ENCODE measurements at regions not wholly inside any gene's neighbourhood (a gene's known extent, or its start where the extent isn't known, plus 50 kb on each side); places are given as distances from the start of the nearest gene placed in this dataset.

- Histone ChIP-seq H3K27me3 (replicated peaks; ENCODE audit: control insufficient read depth, insufficient read depth, low read length, poor library complexity, severe bottlenecking) (no peaks in the 10 kb centered on the region), H3K9me3 (ENCODE audit: control insufficient read depth, low read length) (no peaks in the 10 kb centered on the region), H3K4me1 (ENCODE audit: control insufficient read depth, insufficient read depth, low read length, poor library complexity, severe bottlenecking) (no peaks in the 10 kb centered on the region), H3K36me3 (ENCODE audit: control insufficient read depth, insufficient read depth, low read length) (no peaks in the 10 kb centered on the region), H3K27ac (ENCODE audit: insufficient read depth, low read length, poor library complexity, severe bottlenecking) (no peak overlapping the region), H3K4me3 (ENCODE audit: insufficient read depth, low read depth, low read length, poor library complexity, severe bottlenecking) (no peak overlapping the region)
- DNase-seq: no peak
These were observed 266.2 kb downstream of the SPRY1 start for GRCh38 chr4:123662827-123663226.

DNA sequence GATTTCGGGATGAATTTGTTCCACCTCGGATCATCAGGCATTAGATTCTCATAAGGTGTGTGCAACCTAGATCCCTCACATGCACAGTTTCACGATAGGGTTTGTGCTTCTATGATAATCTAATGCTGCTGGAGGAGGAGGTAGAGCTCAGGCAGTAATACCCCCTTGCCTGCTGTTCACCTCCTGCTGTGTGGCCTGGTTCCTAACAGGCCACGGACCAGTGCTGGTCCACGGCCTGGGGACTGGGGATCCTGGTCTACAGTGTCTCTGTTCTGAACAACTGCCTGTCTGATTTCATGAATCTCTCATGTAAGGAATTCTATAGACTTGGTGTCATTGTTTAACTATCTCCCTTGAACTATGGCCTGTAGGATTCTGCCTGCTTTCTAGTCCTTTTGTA, 269.9 kb downstream of the SPRY1 start:
- no peaks in the 10 kb centered on the region for H3K9me3 ChIP-seq (ENCODE audit: control insufficient read depth, low read length)
- no peaks in the 10 kb centered on the region for H3K36me3 ChIP-seq (ENCODE audit: control insufficient read depth, insufficient read depth, low read length)
- no peak overlapping the region for H3K4me3 ChIP-seq (ENCODE audit: insufficient read depth, low read depth, low read length, poor library complexity, severe bottlenecking)
- no peaks in the 10 kb centered on the region for H3K27me3 ChIP-seq (replicated peaks; ENCODE audit: control insufficient read depth, insufficient read depth, low read length, poor library complexity, severe bottlenecking)
- H3K27ac ChIP-seq (ENCODE audit: insufficient read depth, low read length, poor library complexity, severe bottlenecking): no peak overlapping the region
- no peaks in the 10 kb centered on the region for H3K4me1 ChIP-seq (ENCODE audit: control insufficient read depth, insufficient read depth, low read length, poor library complexity, severe bottlenecking)
- DNase-seq: no peak

- Histone ChIP-seq H3K4me1 (ENCODE audit: control insufficient read depth, insufficient read depth, low read length, poor library complexity, severe bottlenecking) (no peaks in the 10 kb centered on the region), H3K4me3 (ENCODE audit: insufficient read depth, low read depth, low read length, poor library complexity, severe bottlenecking) (no peak overlapping the region), H3K27ac (ENCODE audit: insufficient read depth, low read length, poor library complexity, severe bottlenecking) (no peak overlapping the region), H3K27me3 (replicated peaks; ENCODE audit: control insufficient read depth, insufficient read depth, low read length, poor library complexity, severe bottlenecking) (no peaks in the 10 kb centered on the region), H3K36me3 (ENCODE audit: control insufficient read depth, insufficient read depth, low read length) (no peaks in the 10 kb centered on the region), H3K9me3 (ENCODE audit: control insufficient read depth, low read length) (no peaks in the 10 kb centered on the region)
- DNase-seq: no peak
These were observed 270.9 kb downstream of the SPRY1 start for GRCh38 chr4:123667496-123667895.

DNA sequence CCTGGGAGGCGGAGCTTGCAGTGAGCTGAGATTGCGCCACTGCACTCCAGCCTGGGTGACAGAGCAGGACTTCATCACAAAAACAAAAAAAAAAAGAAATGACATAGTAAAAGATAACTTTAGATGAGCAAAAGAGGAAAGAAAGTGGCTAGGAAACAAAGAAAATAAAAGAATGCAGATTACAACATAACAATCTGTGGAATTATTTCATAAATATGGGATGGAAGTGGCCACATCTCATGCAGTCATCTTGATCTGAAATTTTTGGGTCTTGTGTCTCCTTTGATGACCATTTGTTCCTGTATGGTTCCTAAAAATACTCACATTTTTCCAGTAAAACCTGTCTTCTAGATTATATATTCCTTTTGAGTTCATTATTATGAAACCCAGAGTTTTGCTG, 271.4 kb downstream of the SPRY1 start:
- no peak overlapping the region for H3K27ac ChIP-seq (ENCODE audit: insufficient read depth, low read length, poor library complexity, severe bottlenecking)
- H3K36me3 ChIP-seq (ENCODE audit: control insufficient read depth, insufficient read depth, low read length): no peaks in the 10 kb centered on the region
- no peak for DNase-seq

DNA sequence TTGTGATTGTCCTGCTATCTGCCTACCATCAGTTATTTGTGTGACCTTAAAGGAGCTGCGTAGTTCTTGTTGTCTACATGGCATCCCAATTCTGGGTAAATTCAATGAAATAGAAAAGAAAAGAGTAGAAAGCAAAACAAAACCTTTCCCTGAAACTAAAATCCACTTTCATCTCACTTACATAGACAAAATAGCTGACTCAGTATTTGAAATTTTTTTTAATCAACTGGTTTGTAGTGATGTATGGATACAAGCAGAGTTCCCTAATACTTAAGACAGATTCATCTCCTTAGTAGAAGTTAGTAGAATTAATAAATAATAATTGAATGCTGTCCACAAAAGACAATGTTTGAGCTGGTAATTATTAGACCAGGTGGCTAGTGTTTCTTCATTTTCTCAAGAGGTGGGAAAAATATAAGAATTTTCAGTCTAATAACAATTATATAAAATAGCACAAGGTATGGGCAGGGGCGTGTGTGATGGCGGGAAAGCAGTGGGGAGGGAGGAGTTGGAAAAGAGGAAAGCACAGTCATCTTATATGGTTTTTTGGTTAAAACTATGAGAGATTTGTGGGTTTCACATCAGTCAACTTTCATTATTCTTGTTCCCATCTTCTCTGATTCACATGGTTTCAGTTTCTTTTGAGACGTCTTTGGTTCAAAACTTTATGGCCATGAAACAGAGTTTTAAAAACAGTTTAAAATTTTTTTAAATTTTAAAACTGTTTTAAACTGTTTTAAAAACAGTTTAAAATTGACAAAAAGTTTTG, 275.2 kb downstream of the SPRY1 start:
- DNase-seq: no peak
- H3K4me1 ChIP-seq (ENCODE audit: control insufficient read depth, insufficient read depth, low read length, poor library complexity, severe bottlenecking): no peaks in the 10 kb centered on the region
- no peak overlapping the region for H3K4me3 ChIP-seq (ENCODE audit: insufficient read depth, low read depth, low read length, poor library complexity, severe bottlenecking)
- no peaks in the 10 kb centered on the region for H3K27me3 ChIP-seq (replicated peaks; ENCODE audit: control insufficient read depth, insufficient read depth, low read length, poor library complexity, severe bottlenecking)
- H3K27ac ChIP-seq (ENCODE audit: insufficient read depth, low read length, poor library complexity, severe bottlenecking): no peak overlapping the region
- no peaks in the 10 kb centered on the region for H3K36me3 ChIP-seq (ENCODE audit: control insufficient read depth, insufficient read depth, low read length)
- H3K9me3 ChIP-seq (ENCODE audit: control insufficient read depth, low read length): no peaks in the 10 kb centered on the region

More for the DNA sequence above, 271.4 kb downstream of the SPRY1 start:
- no peaks in the 10 kb centered on the region for H3K27me3 ChIP-seq (replicated peaks; ENCODE audit: control insufficient read depth, insufficient read depth, low read length, poor library complexity, severe bottlenecking)
- no peak overlapping the region for H3K4me3 ChIP-seq (ENCODE audit: insufficient read depth, low read depth, low read length, poor library complexity, severe bottlenecking)
- no peaks in the 10 kb centered on the region for H3K9me3 ChIP-seq (ENCODE audit: control insufficient read depth, low read length)
- H3K4me1 ChIP-seq (ENCODE audit: control insufficient read depth, insufficient read depth, low read length, poor library complexity, severe bottlenecking): no peaks in the 10 kb centered on the region

GRCh38 chr4:123672987-123673386, 276.4 kb downstream of the SPRY1 start:
- no peak for DNase-seq
- Histone ChIP-seq H3K27ac (ENCODE audit: insufficient read depth, low read length, poor library complexity, severe bottlenecking) (no peak overlapping the region), H3K36me3 (ENCODE audit: control insufficient read depth, insufficient read depth, low read length) (no peaks in the 10 kb centered on the region), H3K27me3 (replicated peaks; ENCODE audit: control insufficient read depth, insufficient read depth, low read length, poor library complexity, severe bottlenecking) (no peaks in the 10 kb centered on the region), H3K4me3 (ENCODE audit: insufficient read depth, low read depth, low read length, poor library complexity, severe bottlenecking) (no peak overlapping the region), H3K9me3 (ENCODE audit: control insufficient read depth, low read length) (no peaks in the 10 kb centered on the region), H3K4me1 (ENCODE audit: control insufficient read depth, insufficient read depth, low read length, poor library complexity, severe bottlenecking) (no peaks in the 10 kb centered on the region)

GRCh38 chr4:123673971-123674370, 277.4 kb downstream of the SPRY1 start:
- DNase-seq: no peak
- no peaks in the 10 kb centered on the region for H3K4me1 ChIP-seq (ENCODE audit: control insufficient read depth, insufficient read depth, low read length, poor library complexity, severe bottlenecking)
- no peaks in the 10 kb centered on the region for H3K9me3 ChIP-seq (ENCODE audit: control insufficient read depth, low read length)
- no peak overlapping the region for H3K27ac ChIP-seq (ENCODE audit: insufficient read depth, low read length, poor library complexity, severe bottlenecking)
- no peaks in the 10 kb centered on the region for H3K36me3 ChIP-seq (ENCODE audit: control insufficient read depth, insufficient read depth, low read length)
- H3K4me3 ChIP-seq (ENCODE audit: insufficient read depth, low read depth, low read length, poor library complexity, severe bottlenecking): no peak overlapping the region
- no peaks in the 10 kb centered on the region for H3K27me3 ChIP-seq (replicated peaks; ENCODE audit: control insufficient read depth, insufficient read depth, low read length, poor library complexity, severe bottlenecking)

DNA sequence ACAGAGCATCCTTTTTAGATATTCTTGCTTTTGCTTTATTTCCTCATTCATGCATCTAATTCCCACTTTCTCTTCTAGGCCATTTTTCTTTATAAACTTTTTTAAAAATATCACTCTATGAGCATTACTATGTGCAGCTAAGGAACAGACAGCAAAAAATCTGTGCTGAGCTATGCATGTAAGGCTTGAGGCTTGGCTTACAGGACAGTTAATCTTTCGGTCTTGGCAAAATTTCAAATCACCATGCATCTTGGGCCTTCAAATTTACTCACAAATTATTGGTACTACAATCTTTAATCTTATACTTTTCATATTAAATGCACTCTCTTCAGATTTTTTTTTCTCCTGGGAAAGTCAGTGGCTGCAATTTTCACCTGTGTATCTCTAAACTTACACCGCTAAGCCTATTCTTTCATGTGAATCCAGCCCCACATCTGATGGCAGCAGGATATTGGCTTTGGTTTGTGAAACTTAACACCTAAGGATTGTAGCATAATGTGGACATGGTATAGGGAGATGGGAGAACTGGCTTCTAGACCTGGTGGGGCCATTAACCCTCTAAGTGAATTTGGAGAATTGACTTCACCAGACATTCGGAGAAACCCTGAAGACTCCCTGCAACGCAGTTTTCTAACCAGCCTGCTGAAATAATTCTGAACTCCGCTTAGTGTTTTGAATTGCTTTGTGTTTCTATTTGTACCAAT, 278.3 kb downstream of the SPRY1 start:
- Histone ChIP-seq H3K4me1 (ENCODE audit: control insufficient read depth, insufficient read depth, low read length, poor library complexity, severe bottlenecking) (no peaks in the 10 kb centered on the region), H3K36me3 (ENCODE audit: control insufficient read depth, insufficient read depth, low read length) (no peaks in the 10 kb centered on the region), H3K27ac (ENCODE audit: insufficient read depth, low read length, poor library complexity, severe bottlenecking) (no peak overlapping the region), H3K27me3 (replicated peaks; ENCODE audit: control insufficient read depth, insufficient read depth, low read length, poor library complexity, severe bottlenecking) (no peaks in the 10 kb centered on the region), H3K4me3 (ENCODE audit: insufficient read depth, low read depth, low read length, poor library complexity, severe bottlenecking) (no peak overlapping the region), H3K9me3 (ENCODE audit: control insufficient read depth, low read length) (no peaks in the 10 kb centered on the region)
- DNase-seq: no peak

DNA sequence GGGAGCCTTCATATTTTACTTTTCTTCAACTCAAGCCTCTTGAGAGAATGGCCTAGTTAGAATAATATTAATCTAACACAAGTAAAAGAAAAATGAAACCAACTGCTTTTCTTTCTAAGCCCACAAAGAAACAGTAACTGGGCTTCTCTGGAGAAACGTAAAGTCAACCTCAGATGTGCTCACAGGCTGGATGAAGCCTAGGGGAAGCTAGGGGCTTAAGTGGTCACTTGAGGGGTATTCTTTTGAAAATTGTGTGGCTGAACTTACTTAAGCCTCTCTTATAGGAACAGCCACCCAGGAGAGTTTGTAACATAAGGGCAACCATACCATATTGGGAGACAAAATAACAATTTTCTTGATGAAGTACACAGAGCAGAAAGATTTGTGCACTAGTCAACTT, 279.0 kb downstream of the SPRY1 start:
- Histone ChIP-seq H3K9me3 (ENCODE audit: control insufficient read depth, low read length) (no peaks in the 10 kb centered on the region), H3K27me3 (replicated peaks; ENCODE audit: control insufficient read depth, insufficient read depth, low read length, poor library complexity, severe bottlenecking) (no peaks in the 10 kb centered on the region), H3K27ac (ENCODE audit: insufficient read depth, low read length, poor library complexity, severe bottlenecking) (no peak overlapping the region), H3K4me3 (ENCODE audit: insufficient read depth, low read depth, low read length, poor library complexity, severe bottlenecking) (no peak overlapping the region), H3K36me3 (ENCODE audit: control insufficient read depth, insufficient read depth, low read length) (no peaks in the 10 kb centered on the region), H3K4me1 (ENCODE audit: control insufficient read depth, insufficient read depth, low read length, poor library complexity, severe bottlenecking) (no peaks in the 10 kb centered on the region)
- DNase-seq: no peak

GRCh38 chr4:123676071-123676889, 279.7 kb downstream of the SPRY1 start:
- no peak for DNase-seq
- Histone ChIP-seq H3K27ac (ENCODE audit: insufficient read depth, low read length, poor library complexity, severe bottlenecking) (no peak overlapping the region), H3K36me3 (ENCODE audit: control insufficient read depth, insufficient read depth, low read length) (no peaks in the 10 kb centered on the region), H3K4me1 (ENCODE audit: control insufficient read depth, insufficient read depth, low read length, poor library complexity, severe bottlenecking) (no peaks in the 10 kb centered on the region), H3K9me3 (ENCODE audit: control insufficient read depth, low read length) (no peaks in the 10 kb centered on the region), H3K27me3 (replicated peaks; ENCODE audit: control insufficient read depth, insufficient read depth, low read length, poor library complexity, severe bottlenecking) (no peaks in the 10 kb centered on the region), H3K4me3 (ENCODE audit: insufficient read depth, low read depth, low read length, poor library complexity, severe bottlenecking) (no peak overlapping the region)

Data from effector memory CD4-positive, alpha-beta T cell (primary cell).